Stomach (tissue), 4 donors: ENCODE measurements at regions not wholly inside any gene's neighbourhood (a gene's known extent, or its start where the extent isn't known, plus 50 kb on each side); places are given as distances from the start of the nearest gene placed in this dataset.

Source experiments
- EP300 ChIP-seq: sonication (generic); formaldehyde crosslinking; IDR thresholded peaks from one replicate; pipeline ENCODE4 v1.6.1; 2017; ENCODE audit warnings: antibody characterized with exemption
- POLR2AphosphoS5 ChIP-seq, 3 donors: sonication (generic); formaldehyde crosslinking; IDR thresholded peaks; one replicate each; pipeline ENCODE4 v1.6.1; 2016; ENCODE audit warnings: antibody characterized with exemption in 3 of 3
- TF ChIP-seq, protein P1 (sequence below), 7 experiments: fragments of 450-650 bp in 4 of 7; fragments of 200-600 bp in 3 of 7; sonication (generic) in 3 of 7; IDR thresholded peaks; one replicate each; pipeline ENCODE4 v1.5.1; 2016 to 2019; ENCODE audit warnings: antibody characterized with exemption in 7 of 7, control low read depth in 2 of 7, mild to moderate bottlenecking in 1 of 7

DNA sequence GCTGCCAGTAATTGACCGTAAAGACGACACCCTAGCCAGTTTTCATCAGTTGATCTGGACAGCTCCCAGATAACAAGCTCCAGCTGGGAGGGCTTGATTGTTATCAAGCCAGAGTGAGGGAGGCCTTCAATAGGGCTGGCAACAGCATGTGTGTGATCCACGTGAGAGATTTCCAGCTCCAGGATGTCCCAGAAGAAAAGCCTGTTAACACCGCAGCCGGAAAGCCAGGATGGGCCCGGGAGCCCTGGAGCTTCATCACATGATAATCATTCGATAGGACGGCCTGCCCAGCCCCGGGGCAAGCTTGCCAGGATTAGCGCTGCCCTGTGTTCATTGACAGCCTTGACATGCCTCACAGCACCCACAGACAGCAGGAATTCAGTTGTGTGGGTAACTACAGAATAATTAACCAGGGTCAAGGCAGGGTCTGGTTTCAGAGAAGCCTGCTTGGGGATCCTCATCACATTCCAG, 182.5 kb downstream of the C1D start:
- TF ChIP-seq, protein P1, sequence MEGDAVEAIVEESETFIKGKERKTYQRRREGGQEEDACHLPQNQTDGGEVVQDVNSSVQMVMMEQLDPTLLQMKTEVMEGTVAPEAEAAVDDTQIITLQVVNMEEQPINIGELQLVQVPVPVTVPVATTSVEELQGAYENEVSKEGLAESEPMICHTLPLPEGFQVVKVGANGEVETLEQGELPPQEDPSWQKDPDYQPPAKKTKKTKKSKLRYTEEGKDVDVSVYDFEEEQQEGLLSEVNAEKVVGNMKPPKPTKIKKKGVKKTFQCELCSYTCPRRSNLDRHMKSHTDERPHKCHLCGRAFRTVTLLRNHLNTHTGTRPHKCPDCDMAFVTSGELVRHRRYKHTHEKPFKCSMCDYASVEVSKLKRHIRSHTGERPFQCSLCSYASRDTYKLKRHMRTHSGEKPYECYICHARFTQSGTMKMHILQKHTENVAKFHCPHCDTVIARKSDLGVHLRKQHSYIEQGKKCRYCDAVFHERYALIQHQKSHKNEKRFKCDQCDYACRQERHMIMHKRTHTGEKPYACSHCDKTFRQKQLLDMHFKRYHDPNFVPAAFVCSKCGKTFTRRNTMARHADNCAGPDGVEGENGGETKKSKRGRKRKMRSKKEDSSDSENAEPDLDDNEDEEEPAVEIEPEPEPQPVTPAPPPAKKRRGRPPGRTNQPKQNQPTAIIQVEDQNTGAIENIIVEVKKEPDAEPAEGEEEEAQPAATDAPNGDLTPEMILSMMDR (IDR thresholded peaks at IDR 0.05), result no peak
- TF ChIP-seq POLR2AphosphoS5 (IDR thresholded peaks at IDR 0.05) (no peak), EP300 (no peak)
